ENCODE measurements at regions not wholly inside any gene's neighbourhood (a gene's known extent, or its start where the extent isn't known, plus 50 kb on each side); places are given as distances from the start of the nearest gene placed in this dataset.
"Not testable (repeated sequence)": the region's sequence is repeated elsewhere in the genome, so short reads cannot be mapped to it uniquely, and the experiment has no call there.

DNA sequence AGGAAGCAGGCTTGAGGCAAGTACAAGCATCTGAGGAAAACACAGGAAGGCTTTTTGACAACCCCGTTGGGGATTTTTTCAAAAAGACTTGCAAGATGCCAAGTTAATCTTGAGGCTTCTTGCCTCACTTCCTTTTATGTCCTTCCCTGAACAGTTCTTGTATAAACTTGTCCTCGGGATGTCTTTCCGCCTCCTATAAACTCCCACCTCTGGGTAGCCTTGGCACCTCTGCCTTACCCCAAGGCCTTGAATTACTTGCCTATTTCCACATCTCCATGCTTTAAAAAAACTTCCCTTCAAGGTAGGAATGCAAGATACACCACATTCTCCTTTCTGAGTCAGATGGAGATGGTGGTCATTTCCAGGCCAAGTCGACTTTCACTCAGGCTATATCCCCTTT lies 106.4 kb upstream of the RBBP8 start:
- Histone ChIP-seq H3K27ac (ENCODE audit: low read length) (no peak overlapping the region), H3K36me3 (ENCODE audit: control insufficient read depth in 2 of 2, extremely low read depth in 1 of 2, insufficient read depth in 1 of 2, low read length in 1 of 2) (no peaks in the 10 kb centered on the region), H3K27me3 (replicated peaks in 1 of 2; ENCODE audit: control insufficient read depth in 2 of 2, extremely low read depth in 1 of 2, insufficient read depth in 2 of 2, low read length in 1 of 2) (no peaks in the 10 kb centered on the region), H3K4me1 (ENCODE audit: control insufficient read depth in 1 of 2, extremely low read depth in 1 of 2, insufficient read depth in 2 of 2, low read length in 2 of 2) (no peaks in the 10 kb centered on the region), H3K9me3 (no peaks in the 10 kb centered on the region), H3K4me3 (ENCODE audit: control insufficient read depth in 1 of 2, extremely low read depth in 1 of 2, low read length in 1 of 2) (no peak overlapping the region)
- no peaks in the 10 kb centered on the region for H3K36me3 Mint-ChIP-seq
- WGBS (ENCODE audit: insufficient coverage) = 93% methylated on average over 2 of the region's 4 CpGs
- no peak for DNase-seq
- peaks cover 0 to 8% (median 0%) of the 10 kb centered on the region in 3 donors for H3K9me3 Mint-ChIP-seq
- ATAC-seq (replicated peaks in 1 of 4) = no peak
- H3K4me1 Mint-ChIP-seq = no peaks in the 10 kb centered on the region
- no peak overlapping the region for H3K4me3 Mint-ChIP-seq
- H3K27me3 Mint-ChIP-seq = peaks cover 23 to 26% of the 10 kb centered on the region in 2 donors
- CTCF ChIA-PET = no interaction called here
- no peak overlapping the region for H3K27ac Mint-ChIP-seq
- POLR2A ChIA-PET = no interaction called here

GRCh38 chr18:22827216-22827615 lies 105.9 kb upstream of the RBBP8 start:
- Mint-ChIP-seq H3K27me3 (peaks cover 26 to 27% of the 10 kb centered on the region in 2 donors), H3K9me3 (peaks cover 0 to 8% (median 0%) of the 10 kb centered on the region in 3 donors), H3K4me1 (no peaks in the 10 kb centered on the region), H3K36me3 (no peaks in the 10 kb centered on the region), H3K27ac (no peak overlapping the region), H3K4me3 (no peak overlapping the region)
- Histone ChIP-seq H3K27ac (ENCODE audit: low read length) (no peak overlapping the region), H3K4me3 (ENCODE audit: control insufficient read depth in 1 of 2, extremely low read depth in 1 of 2, low read length in 1 of 2) (no peak overlapping the region), H3K27me3 (replicated peaks in 1 of 2; ENCODE audit: control insufficient read depth in 2 of 2, extremely low read depth in 1 of 2, insufficient read depth in 2 of 2, low read length in 1 of 2) (no peaks in the 10 kb centered on the region), H3K36me3 (ENCODE audit: control insufficient read depth in 2 of 2, extremely low read depth in 1 of 2, insufficient read depth in 1 of 2, low read length in 1 of 2) (no peaks in the 10 kb centered on the region), H3K4me1 (ENCODE audit: control insufficient read depth in 1 of 2, extremely low read depth in 1 of 2, insufficient read depth in 2 of 2, low read length in 2 of 2) (no peaks in the 10 kb centered on the region), H3K9me3 (no peaks in the 10 kb centered on the region)
- WGBS (ENCODE audit: insufficient coverage) = 69% methylated on average over 2 of the region's 3 CpGs
- ChIA-PET POLR2A (no interaction called here), CTCF (no interaction called here)
- DNase-seq (no peak), ATAC-seq (replicated peaks in 1 of 4) (no peak)

DNA sequence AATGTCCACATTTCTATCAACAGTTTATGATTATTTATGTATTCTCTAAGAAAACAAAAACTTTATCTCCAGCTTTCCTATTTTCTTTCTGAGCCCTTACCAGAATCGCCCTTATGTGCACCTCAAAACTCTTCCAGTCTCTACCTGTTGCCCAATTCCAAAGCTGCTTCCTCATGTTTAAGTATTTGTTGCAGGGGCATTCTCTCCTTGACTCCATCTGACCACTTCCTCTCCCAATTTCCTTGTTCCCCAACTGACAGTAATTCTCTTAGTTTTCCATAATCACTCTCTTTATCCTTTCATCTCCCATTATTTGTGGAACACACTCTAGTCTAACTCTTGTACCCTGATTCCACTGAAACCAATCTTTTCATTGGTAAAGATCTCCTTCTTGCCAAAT lies 105.4 kb upstream of the RBBP8 start:
- Mint-ChIP-seq H3K4me3 (no peak overlapping the region), H3K4me1 (no peaks in the 10 kb centered on the region), H3K27ac (no peak overlapping the region), H3K36me3 (no peaks in the 10 kb centered on the region), H3K9me3 (peaks cover 0 to 8% (median 0%) of the 10 kb centered on the region in 3 donors), H3K27me3 (peaks cover 30% of the 10 kb centered on the region in 2 donors)
- DNase-seq = no peak
- POLR2A ChIA-PET = no interaction called here
- WGBS (ENCODE audit: insufficient coverage) = no CpG with 5 or more reads among the region's 1 CpG
- Histone ChIP-seq H3K9me3 (no peaks in the 10 kb centered on the region), H3K4me3 (ENCODE audit: control insufficient read depth in 1 of 2, extremely low read depth in 1 of 2, low read length in 1 of 2) (no peak overlapping the region), H3K27ac (ENCODE audit: low read length) (no peak overlapping the region), H3K36me3 (ENCODE audit: control insufficient read depth in 2 of 2, extremely low read depth in 1 of 2, insufficient read depth in 1 of 2, low read length in 1 of 2) (no peaks in the 10 kb centered on the region), H3K4me1 (ENCODE audit: control insufficient read depth in 1 of 2, extremely low read depth in 1 of 2, insufficient read depth in 2 of 2, low read length in 2 of 2) (no peaks in the 10 kb centered on the region), H3K27me3 (replicated peaks in 1 of 2; ENCODE audit: control insufficient read depth in 2 of 2, extremely low read depth in 1 of 2, insufficient read depth in 2 of 2, low read length in 1 of 2) (no peaks in the 10 kb centered on the region)
- no peak for ATAC-seq (replicated peaks in 1 of 4)
- CTCF ChIA-PET = no interaction called here

- H3K27me3 ChIP-seq (replicated peaks in 1 of 2; ENCODE audit: control insufficient read depth in 2 of 2, extremely low read depth in 1 of 2, insufficient read depth in 2 of 2, low read length in 1 of 2) = no peaks in the 10 kb centered on the region
- H3K36me3 ChIP-seq (ENCODE audit: control insufficient read depth in 2 of 2, extremely low read depth in 1 of 2, insufficient read depth in 1 of 2, low read length in 1 of 2) = no peaks in the 10 kb centered on the region
- Mint-ChIP-seq H3K27ac (no peak overlapping the region), H3K27me3 (peaks cover 30 to 31% of the 10 kb centered on the region in 2 donors), H3K9me3 (peaks cover 0 to 8% (median 0%) of the 10 kb centered on the region in 3 donors), H3K36me3 (no peaks in the 10 kb centered on the region), H3K4me1 (no peaks in the 10 kb centered on the region), H3K4me3 (no peak overlapping the region)
- no peak for ATAC-seq (replicated peaks in 1 of 4)
- POLR2A ChIA-PET = no interaction called here
- WGBS (ENCODE audit: insufficient coverage) = no CpG with 5 or more reads among the region's 1 CpG
- no peak overlapping the region for H3K27ac ChIP-seq (ENCODE audit: low read length)
- no peaks in the 10 kb centered on the region for H3K4me1 ChIP-seq (ENCODE audit: control insufficient read depth in 1 of 2, extremely low read depth in 1 of 2, insufficient read depth in 2 of 2, low read length in 2 of 2)
- no peak overlapping the region for H3K4me3 ChIP-seq (ENCODE audit: control insufficient read depth in 1 of 2, extremely low read depth in 1 of 2, low read length in 1 of 2)
- no peaks in the 10 kb centered on the region for H3K9me3 ChIP-seq
- CTCF ChIA-PET = no interaction called here
- DNase-seq = no peak
Measured at GRCh38 chr18:22828171-22828570, 105.0 kb upstream of the RBBP8 start.

DNA sequence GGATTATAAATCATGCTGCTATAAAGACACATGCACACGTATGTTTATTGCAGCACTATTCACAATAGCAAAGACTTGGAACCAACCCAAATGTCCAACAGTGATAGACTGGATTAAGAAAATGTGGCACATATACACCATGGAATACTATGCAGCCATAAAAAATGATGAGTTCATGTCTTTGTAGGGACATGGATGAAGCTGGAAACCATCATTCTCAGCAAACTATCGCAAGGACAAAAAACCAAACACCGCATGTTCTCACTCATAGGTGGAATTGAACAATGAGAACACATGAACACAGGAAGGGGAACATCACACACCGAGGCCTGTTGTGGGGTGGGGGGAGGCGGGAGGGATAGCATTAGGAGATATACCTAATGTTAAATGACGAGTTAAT lies 104.5 kb upstream of the RBBP8 start:
- H3K36me3 Mint-ChIP-seq; POLR2A ChIA-PET; H3K27ac ChIP-seq (ENCODE audit: low read length); H3K4me3 ChIP-seq (ENCODE audit: control insufficient read depth in 1 of 2, extremely low read depth in 1 of 2, low read length in 1 of 2); H3K27ac Mint-ChIP-seq; H3K4me1 ChIP-seq (ENCODE audit: control insufficient read depth in 1 of 2, extremely low read depth in 1 of 2, insufficient read depth in 2 of 2, low read length in 2 of 2); H3K9me3 Mint-ChIP-seq; ATAC-seq (replicated peaks in 1 of 4); CTCF ChIA-PET; DNase-seq; H3K4me1 Mint-ChIP-seq; H3K36me3 ChIP-seq (ENCODE audit: control insufficient read depth in 2 of 2, extremely low read depth in 1 of 2, insufficient read depth in 1 of 2, low read length in 1 of 2); H3K27me3 ChIP-seq (replicated peaks in 1 of 2; ENCODE audit: control insufficient read depth in 2 of 2, extremely low read depth in 1 of 2, insufficient read depth in 2 of 2, low read length in 1 of 2); H3K9me3 ChIP-seq; H3K4me3 Mint-ChIP-seq: not testable (repeated sequence)
- WGBS (ENCODE audit: insufficient coverage) = no CpG with 5 or more reads among the region's 6 CpGs
- H3K27me3 Mint-ChIP-seq = peaks cover 30 to 35% of the 10 kb centered on the region in 2 donors

- H3K27ac Mint-ChIP-seq = no peak overlapping the region
- Histone ChIP-seq H3K36me3 (ENCODE audit: control insufficient read depth in 2 of 2, extremely low read depth in 1 of 2, insufficient read depth in 1 of 2, low read length in 1 of 2) (no peaks in the 10 kb centered on the region), H3K27me3 (replicated peaks in 1 of 2; ENCODE audit: control insufficient read depth in 2 of 2, extremely low read depth in 1 of 2, insufficient read depth in 2 of 2, low read length in 1 of 2) (no peaks in the 10 kb centered on the region), H3K9me3 (no peaks in the 10 kb centered on the region), H3K27ac (ENCODE audit: low read length) (no peak overlapping the region), H3K4me3 (ENCODE audit: control insufficient read depth in 1 of 2, extremely low read depth in 1 of 2, low read length in 1 of 2) (no peak overlapping the region), H3K4me1 (ENCODE audit: control insufficient read depth in 1 of 2, extremely low read depth in 1 of 2, insufficient read depth in 2 of 2, low read length in 2 of 2) (no peaks in the 10 kb centered on the region)
- ChIA-PET CTCF (interaction anchor here in 1 of 2 donors (0.6 kb wide), 1 partner anchor 1227 kb away, joined by 4 read pairs; no protein-coding TSS in a partner anchor), POLR2A (no interaction called here)
- peaks cover 0 to 8% (median 0%) of the 10 kb centered on the region in 3 donors for H3K9me3 Mint-ChIP-seq
- WGBS (ENCODE audit: insufficient coverage) = 100% methylated on average over 1 of the region's 2 CpGs
- ATAC-seq (replicated peaks in 1 of 4) (no peak), DNase-seq (no peak)
- H3K36me3 Mint-ChIP-seq = no peaks in the 10 kb centered on the region
- no peaks in the 10 kb centered on the region for H3K4me1 Mint-ChIP-seq
- peaks cover 29 to 35% of the 10 kb centered on the region in 2 donors for H3K27me3 Mint-ChIP-seq
- H3K4me3 Mint-ChIP-seq = no peak overlapping the region
Measured at GRCh38 chr18:22829781-22830180, 103.3 kb upstream of the RBBP8 start.

- H3K9me3 ChIP-seq = no peaks in the 10 kb centered on the region
- DNase-seq (no peak), ATAC-seq (replicated peaks in 1 of 4) (no peak)
- no peak overlapping the region for H3K4me3 ChIP-seq (ENCODE audit: control insufficient read depth in 1 of 2, extremely low read depth in 1 of 2, low read length in 1 of 2)
- H3K27me3 ChIP-seq (replicated peaks in 1 of 2; ENCODE audit: control insufficient read depth in 2 of 2, extremely low read depth in 1 of 2, insufficient read depth in 2 of 2, low read length in 1 of 2) = no peaks in the 10 kb centered on the region
- no peak overlapping the region for H3K27ac Mint-ChIP-seq
- H3K4me1 ChIP-seq (ENCODE audit: control insufficient read depth in 1 of 2, extremely low read depth in 1 of 2, insufficient read depth in 2 of 2, low read length in 2 of 2) = no peaks in the 10 kb centered on the region
- no peak overlapping the region for H3K4me3 Mint-ChIP-seq
- no peak overlapping the region for H3K27ac ChIP-seq (ENCODE audit: low read length)
- H3K36me3 Mint-ChIP-seq = no peaks in the 10 kb centered on the region
- peaks cover 31 to 35% of the 10 kb centered on the region in 2 donors for H3K27me3 Mint-ChIP-seq
- ChIA-PET CTCF (interaction anchor here in 1 of 2 donors (0.5 kb wide), 1 partner anchor 514 kb away, joined by 3 read pairs; no protein-coding TSS in a partner anchor), POLR2A (no interaction called here)
- H3K9me3 Mint-ChIP-seq = peaks cover 0 to 8% (median 0%) of the 10 kb centered on the region in 3 donors
- no CpG with 5 or more reads among the region's 1 CpG for WGBS (ENCODE audit: insufficient coverage)
- no peaks in the 10 kb centered on the region for H3K36me3 ChIP-seq (ENCODE audit: control insufficient read depth in 2 of 2, extremely low read depth in 1 of 2, insufficient read depth in 1 of 2, low read length in 1 of 2)
- no peaks in the 10 kb centered on the region for H3K4me1 Mint-ChIP-seq
Measured at GRCh38 chr18:22830511-22830910, 102.6 kb upstream of the RBBP8 start.
